Neuronal stem cell (in vitro differentiated cells): ENCODE measurements at regions not wholly inside any gene's neighbourhood (a gene's known extent, or its start where the extent isn't known, plus 50 kb on each side); places are given as distances from the start of the nearest gene placed in this dataset.

Experiments used
- DNase-seq: peaks from one replicate; pipeline ENCODE4 v3.0.0-alpha.2; 2013; ENCODE audit warnings: low spot score
- H2AFZ ChIP-seq: one replicate; pipeline ENCODE4 v1.6.1; 2013; ENCODE audit warnings: mild to moderate bottlenecking, low read length, inconsistent platforms
- H2AK5ac ChIP-seq: 2 replicates; pipeline ENCODE4 v1.6.1; 2013; ENCODE audit warnings: low read depth, mild to moderate bottlenecking, inconsistent platforms, low read length, moderate library complexity, mixed read lengths
- H2BK120ac ChIP-seq: 2 replicates; pipeline ENCODE4 v1.6.1; 2013; ENCODE audit warnings: low read depth, mild to moderate bottlenecking, inconsistent platforms, low read length, moderate library complexity, mixed read lengths
- H2BK12ac ChIP-seq: one replicate; pipeline ENCODE4 v1.6.1; 2013; ENCODE audit warnings: low read length, inconsistent platforms
- H2BK15ac ChIP-seq: 2 replicates; pipeline ENCODE4 v1.6.1; 2013; ENCODE audit warnings: mild to moderate bottlenecking, low read length, inconsistent platforms, mixed read lengths
- H2BK5ac ChIP-seq: one replicate; pipeline ENCODE4 v1.6.1; 2013; ENCODE audit warnings: inconsistent platforms, mild to moderate bottlenecking, low read length, moderate library complexity
- H3K14ac ChIP-seq: one replicate; pipeline ENCODE4 v1.6.1; 2013; ENCODE audit warnings: low read length, inconsistent platforms
- H3K18ac ChIP-seq: 2 replicates; pipeline ENCODE4 v1.6.1; 2013; ENCODE audit warnings: low read length, inconsistent platforms
- H3K23ac ChIP-seq: 2 replicates; pipeline ENCODE4 v1.6.1; 2013; ENCODE audit warnings: low read depth, mild to moderate bottlenecking, mixed read lengths, low read length, inconsistent platforms; ENCODE audit not compliant: poor library complexity
- H3K27ac ChIP-seq: replicated peaks from 3 replicates; pipeline ENCODE4 v1.5.1; 2013; ENCODE audit warnings: low read length, inconsistent platforms
- H3K27me3 ChIP-seq, 3 experiments: 2 replicates each; pipeline ENCODE4 v1.6.1; 2013; ENCODE audit warnings: low read length in 3 of 3, mild to moderate bottlenecking in 2 of 3, inconsistent platforms in 1 of 3, low read depth in 1 of 3, mixed read lengths in 1 of 3, moderate library complexity in 1 of 3; ENCODE audit not compliant: control insufficient read depth in 3 of 3, insufficient read depth in 3 of 3
- H3K36me3 ChIP-seq, 2 donors: replicated peaks in 1 of 2; 2 replicates each; pipeline ENCODE4 v1.6.1; 2013; ENCODE audit warnings: low read length in 2 of 2; ENCODE audit not compliant: control insufficient read depth in 2 of 2, insufficient read depth in 2 of 2
- H3K4ac ChIP-seq: 2 replicates; pipeline ENCODE4 v1.6.1; 2013; ENCODE audit warnings: inconsistent platforms, mild to moderate bottlenecking, low read length, moderate library complexity
- H3K4me1 ChIP-seq, 2 donors: 1 replicate in 1 of 2; 2 replicates in 1 of 2; pipeline ENCODE4 v1.6.1; 2013; ENCODE audit warnings: low read length in 2 of 2, low read depth in 1 of 2; ENCODE audit not compliant: control insufficient read depth in 2 of 2, insufficient read depth in 1 of 2
- H3K4me2 ChIP-seq: one replicate; pipeline ENCODE4 v1.6.1; 2013; ENCODE audit warnings: mild to moderate bottlenecking, low read length, inconsistent platforms; ENCODE audit not compliant: insufficient read depth, poor library complexity, severe bottlenecking
- H3K4me3 ChIP-seq, 2 donors: 2 replicates each; pipeline ENCODE4 v1.5.1; 2013; ENCODE audit warnings: low read length in 2 of 2, mild to moderate bottlenecking in 2 of 2, inconsistent platforms in 1 of 2, moderate library complexity in 1 of 2
- H3K79me1 ChIP-seq: one replicate; pipeline ENCODE4 v1.6.1; 2013; ENCODE audit warnings: low read depth, mild to moderate bottlenecking, inconsistent platforms, low read length, moderate library complexity
- H3K9ac ChIP-seq: one replicate; pipeline ENCODE4 v1.6.1; 2013; ENCODE audit warnings: mild to moderate bottlenecking, low read depth, low read length, inconsistent platforms; ENCODE audit not compliant: poor library complexity
- H3K9me3 ChIP-seq, 2 donors: replicated peaks in 1 of 2; 2 replicates each; pipeline versions ENCODE3 to v1.6.1; 2013; ENCODE audit warnings: low read length in 2 of 2, mild to moderate bottlenecking in 2 of 2, inconsistent platforms in 1 of 2, low read depth in 1 of 2, mixed read lengths in 1 of 2, moderate library complexity in 1 of 2; ENCODE audit not compliant: control insufficient read depth in 2 of 2, insufficient read depth in 1 of 2
- H4K8ac ChIP-seq: one replicate; pipeline ENCODE4 v1.6.1; 2013; ENCODE audit warnings: low read depth, mild to moderate bottlenecking, inconsistent platforms, low read length, moderate library complexity
- H4K91ac ChIP-seq: one replicate; pipeline ENCODE4 v1.6.1; 2013; ENCODE audit warnings: low read length, low read depth, mild to moderate bottlenecking, inconsistent platforms; ENCODE audit not compliant: poor library complexity
- WGBS, 2 donors: extraction: QIAGEN DNeasy Blood & Tissue Kit; methylation state at CpG; one replicate each; pipeline ENCODE4 v1.1.7; 2013; ENCODE audit warnings: missing lambda C conversion rate in 2 of 2, mixed read lengths in 1 of 2; ENCODE audit not compliant: insufficient read length in 2 of 2, insufficient replicate concordance in 1 of 2; ENCODE audit errors: extremely low coverage in 2 of 2; 5-methylcytosine and 5-hydroxymethylcytosine counted together

DNA sequence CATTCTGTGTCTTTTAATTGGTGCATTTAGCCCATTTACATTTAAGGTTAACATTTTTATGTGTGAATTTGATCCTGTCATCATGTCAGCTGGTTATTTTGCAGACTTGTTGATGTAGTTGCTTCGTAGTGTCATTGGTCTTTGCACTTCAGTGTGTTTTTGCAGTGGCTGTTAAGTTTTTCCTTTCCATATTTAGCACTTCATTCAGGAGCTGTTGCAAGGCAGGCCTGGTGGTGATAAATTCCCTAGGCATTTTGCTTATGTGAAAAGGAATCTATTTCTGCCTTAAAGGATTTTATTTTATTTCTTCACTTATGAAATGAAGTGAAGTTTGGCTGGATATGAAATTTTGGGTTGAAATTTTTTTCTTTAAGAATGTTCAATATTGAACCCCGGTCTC is 70.2 kb upstream of the CD96 start:
- Histone ChIP-seq H2BK120ac (no peak overlapping the region), H3K36me3 (no peaks in the 10 kb centered on the region), H3K9ac (no peak overlapping the region), H3K23ac (no peak overlapping the region), H3K4me1 (peaks cover 0 to 3% of the 10 kb centered on the region in 2 donors), H3K9me3 (no peaks in the 10 kb centered on the region), H2AK5ac (no peak overlapping the region), H3K4me3 (no peak overlapping the region), H2BK12ac (no peak overlapping the region), H3K18ac (no peak overlapping the region), H2BK5ac (no peak overlapping the region), H3K27me3 (no peaks in the 10 kb centered on the region), H3K79me1 (no peaks in the 10 kb centered on the region), H2BK15ac (no peak overlapping the region), H2AFZ (no peak overlapping the region), H4K91ac (no peak overlapping the region), H3K27ac (no peak overlapping the region), H3K4me2 (no peak overlapping the region), H3K4ac (no peak overlapping the region), H4K8ac (no peak overlapping the region), H3K14ac (no peak overlapping the region)
- no peak for DNase-seq
- no CpG with 5 or more reads among the region's 2 CpGs for WGBS, 2 donors

DNA sequence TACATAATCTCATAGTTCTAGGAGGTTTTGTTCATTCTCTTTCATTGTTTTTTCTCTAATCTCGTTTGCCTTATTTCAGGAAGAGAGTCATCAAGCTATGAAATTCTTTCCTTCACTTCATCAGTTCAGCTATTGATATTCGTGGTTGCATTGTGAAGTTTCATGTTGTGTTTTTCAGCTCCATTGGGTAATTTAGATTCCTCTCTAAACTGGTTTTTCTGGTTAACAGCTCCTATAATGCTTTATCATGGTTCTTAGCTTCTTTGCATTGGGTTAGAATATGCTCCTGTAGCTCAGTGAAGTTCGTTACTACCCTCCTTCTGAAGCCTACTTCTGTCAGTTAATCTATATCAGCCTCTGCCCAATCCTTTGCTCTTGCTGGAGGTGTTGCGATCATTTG is 69.4 kb upstream of the CD96 start:
- no peaks in the 10 kb centered on the region for H3K79me1 ChIP-seq
- H3K4me3 ChIP-seq = no peak overlapping the region
- H2BK15ac ChIP-seq = no peak overlapping the region
- H3K14ac ChIP-seq = no peak overlapping the region
- H2BK12ac ChIP-seq = no peak overlapping the region
- WGBS, 2 donors = no CpG with 5 or more reads among the region's 4 CpGs
- no peak overlapping the region for H3K18ac ChIP-seq
- H3K36me3 ChIP-seq = no peaks in the 10 kb centered on the region
- no peaks in the 10 kb centered on the region for H3K27me3 ChIP-seq
- no peak overlapping the region for H3K9ac ChIP-seq
- no peak overlapping the region for H2BK5ac ChIP-seq
- H3K9me3 ChIP-seq = no peaks in the 10 kb centered on the region
- H3K4me1 ChIP-seq = peaks cover 0 to 3% of the 10 kb centered on the region in 2 donors
- H3K4ac ChIP-seq = no peak overlapping the region
- no peak overlapping the region for H2AK5ac ChIP-seq
- no peak overlapping the region for H3K23ac ChIP-seq
- no peak overlapping the region for H2AFZ ChIP-seq
- DNase-seq = no peak
- H3K27ac ChIP-seq = no peak overlapping the region
- no peak overlapping the region for H3K4me2 ChIP-seq
- no peak overlapping the region for H2BK120ac ChIP-seq
- no peak overlapping the region for H4K8ac ChIP-seq
- H4K91ac ChIP-seq = no peak overlapping the region

DNA sequence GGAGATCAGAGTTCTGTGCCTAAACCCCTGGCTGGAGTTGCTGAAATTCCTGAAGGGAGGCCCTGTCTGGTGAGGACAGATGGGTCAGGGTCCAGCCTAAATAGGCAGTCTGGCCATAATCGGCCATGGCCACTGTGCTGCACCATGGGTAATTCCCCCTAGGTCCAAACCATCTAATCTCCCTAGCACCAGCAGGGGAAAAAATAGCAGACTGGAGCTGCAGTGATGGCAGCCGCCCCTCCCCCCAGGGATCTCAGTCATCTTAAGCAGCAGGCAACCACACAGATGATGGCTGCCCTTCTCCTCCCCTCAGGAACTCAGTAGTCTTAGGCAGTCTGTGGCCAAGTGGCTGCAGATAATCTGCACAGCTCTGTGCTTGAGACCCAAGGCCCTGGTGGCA is 68.4 kb upstream of the CD96 start:
- H3K27me3 ChIP-seq = no peaks in the 10 kb centered on the region
- H3K27ac ChIP-seq = no peak overlapping the region
- no peak for DNase-seq
- H3K4me3 ChIP-seq = no peak overlapping the region
- H3K4ac ChIP-seq = no peak overlapping the region
- H3K79me1 ChIP-seq = no peaks in the 10 kb centered on the region
- no peak overlapping the region for H2AK5ac ChIP-seq
- no peak overlapping the region for H4K8ac ChIP-seq
- H3K9ac ChIP-seq = no peak overlapping the region
- no peak overlapping the region for H2BK15ac ChIP-seq
- WGBS, 2 donors = no CpG with 5 or more reads among the region's 2 CpGs
- no peaks in the 10 kb centered on the region for H3K9me3 ChIP-seq
- no peak overlapping the region for H2BK5ac ChIP-seq
- peaks cover 0 to 3% of the 10 kb centered on the region in 2 donors for H3K4me1 ChIP-seq
- H2BK120ac ChIP-seq = no peak overlapping the region
- peak overlapping the region; percentile 35 for H3K18ac ChIP-seq
- H3K23ac ChIP-seq = no peak overlapping the region
- H2BK12ac ChIP-seq = no peak overlapping the region
- no peak overlapping the region for H3K4me2 ChIP-seq
- H2AFZ ChIP-seq = peak overlapping the region; percentile 51
- no peak overlapping the region for H4K91ac ChIP-seq
- H3K36me3 ChIP-seq = no peaks in the 10 kb centered on the region
- no peak overlapping the region for H3K14ac ChIP-seq

DNA sequence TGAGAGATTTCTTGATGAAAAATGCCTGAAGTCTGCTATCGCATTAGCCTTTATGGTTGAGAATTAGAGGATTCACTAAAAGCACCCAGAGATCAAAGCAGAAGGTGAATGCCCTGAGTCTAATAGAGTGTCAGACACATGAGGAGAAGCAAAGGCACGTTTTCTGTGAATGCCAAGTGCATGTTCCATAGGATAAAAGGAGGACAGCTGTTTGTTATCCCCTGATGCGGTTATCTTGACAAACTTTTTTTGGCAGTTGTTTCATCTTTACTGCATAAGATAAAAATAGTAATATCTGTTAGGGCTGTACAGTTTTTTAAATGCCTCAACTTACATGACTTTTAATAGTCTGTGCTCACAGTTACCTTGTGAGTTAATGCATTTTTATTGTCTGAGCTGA is 65.3 kb upstream of the CD96 start:
- no peak overlapping the region for H4K91ac ChIP-seq
- no peak overlapping the region for H2BK15ac ChIP-seq
- no peak overlapping the region for H3K27ac ChIP-seq
- no peak overlapping the region for H3K4ac ChIP-seq
- no peak overlapping the region for H2AFZ ChIP-seq
- H2AK5ac ChIP-seq = no peak overlapping the region
- H3K27me3 ChIP-seq = no peaks in the 10 kb centered on the region
- no peaks in the 10 kb centered on the region for H3K79me1 ChIP-seq
- no peak overlapping the region for H2BK12ac ChIP-seq
- no CpG with 5 or more reads among the region's 3 CpGs for WGBS, 2 donors
- no peak overlapping the region for H3K9ac ChIP-seq
- no peaks in the 10 kb centered on the region for H3K9me3 ChIP-seq
- no peak overlapping the region for H3K14ac ChIP-seq
- H3K4me3 ChIP-seq = no peak overlapping the region
- no peak overlapping the region for H2BK120ac ChIP-seq
- no peaks in the 10 kb centered on the region for H3K36me3 ChIP-seq
- no peak overlapping the region for H3K18ac ChIP-seq
- peaks cover 0 to 3% of the 10 kb centered on the region in 2 donors for H3K4me1 ChIP-seq
- H2BK5ac ChIP-seq = no peak overlapping the region
- no peak for DNase-seq
- H3K23ac ChIP-seq = no peak overlapping the region
- no peak overlapping the region for H3K4me2 ChIP-seq
- no peak overlapping the region for H4K8ac ChIP-seq
